ENCODE measurements at regions not wholly inside any gene's neighbourhood (a gene's known extent, or its start where the extent isn't known, plus 50 kb on each side); places are given as distances from the start of the nearest gene placed in this dataset.

DNA sequence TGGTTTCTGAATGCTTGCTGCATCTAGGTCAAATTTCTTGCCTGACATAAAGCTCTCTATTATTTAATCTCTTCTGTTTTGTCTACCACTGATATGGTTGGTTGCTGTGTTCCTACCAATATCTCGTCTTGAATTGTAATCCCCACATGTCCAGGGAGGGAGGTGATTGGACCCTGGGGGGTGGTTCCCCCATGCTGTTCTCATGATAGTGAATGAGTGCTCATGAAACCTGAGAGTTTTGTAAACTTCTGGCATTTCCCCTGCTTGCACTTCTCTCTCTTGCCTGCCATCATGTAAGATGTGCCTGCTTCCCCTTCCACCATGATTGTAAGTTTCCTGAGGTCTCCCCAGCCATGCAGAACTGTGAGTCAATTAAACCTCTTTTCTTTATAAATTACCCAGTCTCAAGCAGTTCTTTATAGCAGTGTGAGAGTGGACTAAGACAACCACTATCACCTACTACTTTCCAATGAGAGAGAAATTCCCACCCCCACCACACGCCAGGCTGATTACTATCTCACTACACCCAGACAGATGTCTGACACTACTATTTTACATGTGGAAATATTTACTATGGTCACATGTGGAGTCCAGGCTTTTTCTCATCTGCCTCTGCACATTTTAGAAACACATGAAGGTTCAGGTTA, 69.2 kb upstream of the ATP2B1 start:
- Mint-ChIP-seq H3K27ac (no peak overlapping the region), H3K27me3 (ENCODE audit: low read depth) (no peaks in the 10 kb centered on the region), H3K9me3 (peaks cover 0 to 2% of the 10 kb centered on the region in 2 experiments; a peak in 1 of 5 replicates), H3K36me3 (ENCODE audit: insufficient read depth in 1 of 3, low read depth in 3 of 3) (no peaks in the 10 kb centered on the region), H3K4me1 (peaks cover 4 to 5% of the 10 kb centered on the region in 2 experiments), H3K4me3 (no peak overlapping the region)
- Histone ChIP-seq H2AFZ (ENCODE audit: low read length) (no peak overlapping the region), H2AK5ac (ENCODE audit: insufficient read length, low read length) (no peak overlapping the region), H3K4ac (ENCODE audit: low read depth, low read length) (no peak overlapping the region), H3K9me3 (ENCODE audit: control insufficient read depth, low read depth, low read length) (no peaks in the 10 kb centered on the region), H3K23ac (ENCODE audit: insufficient read length, low read depth, low read length) (no peak overlapping the region), H3K27ac (ENCODE audit: insufficient read length, low read depth, low read length) (no peak overlapping the region), H2BK120ac (ENCODE audit: low read depth, low read length, poor library complexity, severe bottlenecking) (no peak overlapping the region), H3K79me2 (ENCODE audit: insufficient read depth, low read length) (no peaks in the 10 kb centered on the region), H2BK15ac (ENCODE audit: low read depth, low read length) (no peak overlapping the region), H3K4me1 (ENCODE audit: insufficient read depth, low read length) (no peaks in the 10 kb centered on the region), H3K56ac (ENCODE audit: insufficient read length, low read depth, low read length) (no peak overlapping the region), H4K20me1 (ENCODE audit: control insufficient read depth, insufficient read depth, insufficient read length) (no peaks in the 10 kb centered on the region), H3K79me1 (ENCODE audit: insufficient read depth, low read depth, low read length, poor library complexity, severe bottlenecking) (no peaks in the 10 kb centered on the region), H3K23me2 (ENCODE audit: insufficient read length, low read depth, low read length, poor library complexity, severe bottlenecking) (no peaks in the 10 kb centered on the region), H3K18ac (ENCODE audit: insufficient read length, low read depth, low read length) (no peak overlapping the region), H2BK20ac (ENCODE audit: low read depth, low read length, poor library complexity, severe bottlenecking) (no peak overlapping the region), H2BK5ac (ENCODE audit: insufficient read length, low read length) (no peak overlapping the region), H4K5ac (ENCODE audit: insufficient read length, low read depth, low read length) (no peak overlapping the region), H3T11ph (ENCODE audit: low read length) (no peak overlapping the region), H4K8ac (replicated peaks; ENCODE audit: insufficient read length, low read depth, low read length) (no peak overlapping the region), H2BK12ac (ENCODE audit: insufficient read length, low read depth, low read length) (no peak overlapping the region), H3K4me2 (ENCODE audit: insufficient read depth, insufficient read length, low read length) (no peak overlapping the region), H3K14ac (ENCODE audit: insufficient read depth, low read length) (no peak overlapping the region), H4K91ac (ENCODE audit: insufficient read length, low read depth, low read length) (no peak overlapping the region), H3K9ac (ENCODE audit: extremely low read depth, insufficient read length, low read length) (no peak overlapping the region), H3K27me3 (ENCODE audit: insufficient read depth, low read length) (no peaks in the 10 kb centered on the region)
- no peak for DNase-seq
- no CpG with 5 or more reads among the region's 2 CpGs for whole genome bisulfite sequencing (ENCODE audit: extremely low coverage, insufficient read length, low lambda C conversion rate)
- TF ChIP-seq, protein P1, sequence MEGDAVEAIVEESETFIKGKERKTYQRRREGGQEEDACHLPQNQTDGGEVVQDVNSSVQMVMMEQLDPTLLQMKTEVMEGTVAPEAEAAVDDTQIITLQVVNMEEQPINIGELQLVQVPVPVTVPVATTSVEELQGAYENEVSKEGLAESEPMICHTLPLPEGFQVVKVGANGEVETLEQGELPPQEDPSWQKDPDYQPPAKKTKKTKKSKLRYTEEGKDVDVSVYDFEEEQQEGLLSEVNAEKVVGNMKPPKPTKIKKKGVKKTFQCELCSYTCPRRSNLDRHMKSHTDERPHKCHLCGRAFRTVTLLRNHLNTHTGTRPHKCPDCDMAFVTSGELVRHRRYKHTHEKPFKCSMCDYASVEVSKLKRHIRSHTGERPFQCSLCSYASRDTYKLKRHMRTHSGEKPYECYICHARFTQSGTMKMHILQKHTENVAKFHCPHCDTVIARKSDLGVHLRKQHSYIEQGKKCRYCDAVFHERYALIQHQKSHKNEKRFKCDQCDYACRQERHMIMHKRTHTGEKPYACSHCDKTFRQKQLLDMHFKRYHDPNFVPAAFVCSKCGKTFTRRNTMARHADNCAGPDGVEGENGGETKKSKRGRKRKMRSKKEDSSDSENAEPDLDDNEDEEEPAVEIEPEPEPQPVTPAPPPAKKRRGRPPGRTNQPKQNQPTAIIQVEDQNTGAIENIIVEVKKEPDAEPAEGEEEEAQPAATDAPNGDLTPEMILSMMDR (conservative IDR thresholded peaks at IDR 0.05): no peak

All from H9 (cell line).